ENCODE measurements at regions not wholly inside any gene's neighbourhood (a gene's known extent, or its start where the extent isn't known, plus 50 kb on each side); places are given as distances from the start of the nearest gene placed in this dataset.
"Not testable (repeated sequence)": the region's sequence is repeated elsewhere in the genome, so short reads cannot be mapped to it uniquely, and the experiment has no call there.

DNA sequence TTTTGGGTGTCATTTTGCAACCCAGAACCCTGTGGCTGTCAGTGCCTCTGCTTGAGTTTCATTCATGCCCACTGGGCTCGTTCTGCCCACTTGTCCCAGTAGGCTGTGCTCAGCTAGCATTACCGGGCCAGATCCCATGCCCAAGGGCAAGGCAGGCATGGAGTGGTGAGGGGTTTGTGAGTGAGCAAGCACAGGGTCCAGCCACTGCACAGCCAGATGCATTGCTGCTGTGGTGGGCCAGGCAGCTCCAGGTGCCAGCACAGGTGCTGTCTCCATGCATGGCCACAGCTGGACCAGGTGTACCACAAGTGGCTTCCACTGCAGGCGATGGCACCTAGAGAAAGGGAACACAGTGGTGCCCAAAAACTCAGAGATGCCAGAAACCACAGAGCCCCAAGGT lies 1671.2 kb downstream of the OLFM4 start:
- ChIA-PET POLR2A (ENCODE audit: partially characterized antibody) (no interaction called here), CTCF (ENCODE audit: partially characterized antibody) (no interaction called here)
- H3K9me3 ChIP-seq (ENCODE audit: control insufficient read depth in 1 of 2, low read length in 2 of 2), result peaks cover 0 to 7% of the 10 kb centered on the region in 2 donors
- Mint-ChIP-seq H3K4me3 (no peak overlapping the region), H3K4me1 (no peaks in the 10 kb centered on the region), H3K36me3 (no peaks in the 10 kb centered on the region), H3K27me3 (no peaks in the 10 kb centered on the region), H3K9me3 (peaks cover 3 to 24% (median 9%) of the 10 kb centered on the region in 8 donors), H3K27ac (no peak overlapping the region)
- intact Hi-C loops (cut with micrococcal nuclease), result no loop called here
- no peak overlapping the region for H3K27ac ChIP-seq (ENCODE audit: low read depth, low read length)
- no peak overlapping the region for H3K4me3 ChIP-seq (ENCODE audit: low read length in 2 of 2)
- H3K4me1 ChIP-seq (ENCODE audit: insufficient read depth, low read length), result no peaks in the 10 kb centered on the region
- H3K36me3 ChIP-seq (ENCODE audit: insufficient read depth, low read length), result no peaks in the 10 kb centered on the region
- no peaks in the 10 kb centered on the region for H3K27me3 ChIP-seq (ENCODE audit: insufficient read depth, low read length)
- no peak for DNase-seq

DNA sequence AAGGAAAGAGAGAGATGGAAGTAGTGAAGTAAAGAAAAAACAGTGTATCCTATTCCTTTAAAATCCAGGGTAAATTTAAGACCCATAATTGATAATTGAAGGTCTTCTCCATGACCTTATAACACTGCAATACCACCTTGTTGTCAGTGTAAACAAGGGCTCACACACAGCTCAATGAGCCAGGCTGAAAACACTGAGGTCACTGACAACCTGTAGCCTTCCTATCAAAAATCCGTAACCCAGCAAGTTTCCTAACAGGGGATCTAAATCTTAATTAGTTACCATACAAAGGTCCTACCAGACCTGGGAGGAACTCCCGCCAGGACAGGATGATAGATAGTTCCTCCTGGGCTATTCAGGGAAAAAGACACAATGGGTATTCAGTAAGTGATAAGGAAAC lies 1677.1 kb downstream of the OLFM4 start:
- H3K9me3 ChIP-seq (ENCODE audit: control insufficient read depth in 1 of 2, low read length in 2 of 2), result no peaks in the 10 kb centered on the region
- H3K36me3 Mint-ChIP-seq, result no peaks in the 10 kb centered on the region
- POLR2A ChIA-PET (ENCODE audit: partially characterized antibody), result no interaction called here
- H3K27ac Mint-ChIP-seq, result no peak overlapping the region
- no peaks in the 10 kb centered on the region for H3K4me1 ChIP-seq (ENCODE audit: insufficient read depth, low read length)
- no peaks in the 10 kb centered on the region for H3K36me3 ChIP-seq (ENCODE audit: insufficient read depth, low read length)
- H3K27me3 Mint-ChIP-seq, result no peaks in the 10 kb centered on the region
- H3K27me3 ChIP-seq (ENCODE audit: insufficient read depth, low read length), result no peaks in the 10 kb centered on the region
- H3K27ac ChIP-seq (ENCODE audit: low read depth, low read length), result no peak overlapping the region
- H3K9me3 Mint-ChIP-seq, result peaks cover 0 to 23% (median 6%) of the 10 kb centered on the region in 8 donors
- intact Hi-C loops (cut with micrococcal nuclease), result no loop called here
- no peak for DNase-seq
- CTCF ChIA-PET (ENCODE audit: partially characterized antibody), result no interaction called here
- no peak overlapping the region for H3K4me3 ChIP-seq (ENCODE audit: low read length in 2 of 2)
- H3K4me1 Mint-ChIP-seq, result no peaks in the 10 kb centered on the region
- H3K4me3 Mint-ChIP-seq, result no peak overlapping the region

DNA sequence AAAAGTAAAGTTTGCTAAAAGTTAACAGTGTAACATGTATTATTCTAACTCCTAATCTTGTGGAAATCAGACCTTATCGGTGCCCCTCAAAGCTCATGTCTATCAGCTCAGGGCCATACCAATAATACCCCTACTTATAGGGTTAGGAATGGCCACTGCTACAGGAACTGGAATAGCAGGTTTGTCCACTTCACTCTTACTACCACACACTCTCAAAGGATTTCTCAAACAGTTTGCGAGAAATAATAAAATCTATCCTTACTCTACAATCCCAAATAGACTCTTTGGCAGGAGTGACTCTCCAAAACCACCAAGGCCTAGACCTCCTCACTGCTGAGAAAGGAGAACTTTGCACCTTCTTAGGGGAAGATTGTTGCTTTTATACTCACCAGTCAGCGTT lies 1677.7 kb downstream of the OLFM4 start:
- Histone ChIP-seq H3K27ac (ENCODE audit: low read depth, low read length) (no peak overlapping the region), H3K27me3 (ENCODE audit: insufficient read depth, low read length) (no peaks in the 10 kb centered on the region), H3K4me3 (ENCODE audit: low read length in 2 of 2) (no peak overlapping the region), H3K9me3 (ENCODE audit: control insufficient read depth in 1 of 2, low read length in 2 of 2) (no peaks in the 10 kb centered on the region), H3K4me1 (ENCODE audit: insufficient read depth, low read length) (no peaks in the 10 kb centered on the region), H3K36me3 (ENCODE audit: insufficient read depth, low read length) (no peaks in the 10 kb centered on the region)
- POLR2A ChIA-PET (ENCODE audit: partially characterized antibody), result no interaction called here
- no peak overlapping the region for H3K4me3 Mint-ChIP-seq
- intact Hi-C loops (cut with micrococcal nuclease), result no loop called here
- no peak overlapping the region for H3K27ac Mint-ChIP-seq
- H3K9me3 Mint-ChIP-seq, result peaks cover 0 to 20% (median 5%) of the 10 kb centered on the region in 8 donors
- H3K4me1 Mint-ChIP-seq, result no peaks in the 10 kb centered on the region
- no peaks in the 10 kb centered on the region for H3K27me3 Mint-ChIP-seq
- CTCF ChIA-PET (ENCODE audit: partially characterized antibody), result no interaction called here
- no peak for DNase-seq
- H3K36me3 Mint-ChIP-seq, result no peaks in the 10 kb centered on the region

DNA sequence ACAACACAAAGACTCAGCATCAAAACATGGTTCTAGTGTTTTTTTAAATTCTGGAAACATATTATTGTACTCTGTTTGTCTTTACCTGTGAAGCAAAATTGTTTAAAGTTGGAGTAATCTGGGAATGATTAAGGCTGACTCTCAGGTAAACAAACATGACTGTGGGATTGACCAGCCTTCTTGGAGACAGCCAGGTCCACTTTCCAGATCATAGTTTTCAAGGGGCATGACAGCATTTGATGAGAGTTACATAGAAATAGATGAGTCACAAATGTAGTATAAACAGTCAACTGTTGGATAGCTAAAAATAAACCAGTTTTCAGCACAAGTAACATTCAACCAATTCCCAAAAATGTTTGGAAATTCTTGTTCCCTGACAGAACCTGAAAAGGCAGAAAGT lies 1680.9 kb downstream of the OLFM4 start:
- H3K9me3 ChIP-seq (ENCODE audit: control insufficient read depth in 1 of 2, low read length in 2 of 2), result no peaks in the 10 kb centered on the region
- H3K27me3 ChIP-seq (ENCODE audit: insufficient read depth, low read length), result no peaks in the 10 kb centered on the region
- H3K36me3 ChIP-seq (ENCODE audit: insufficient read depth, low read length), result no peaks in the 10 kb centered on the region
- no peaks in the 10 kb centered on the region for H3K4me1 ChIP-seq (ENCODE audit: insufficient read depth, low read length)
- H3K36me3 Mint-ChIP-seq, result no peaks in the 10 kb centered on the region
- DNase-seq, result no peak
- intact Hi-C loops (cut with micrococcal nuclease), result no loop called here
- no peaks in the 10 kb centered on the region for H3K4me1 Mint-ChIP-seq
- ChIA-PET POLR2A (ENCODE audit: partially characterized antibody) (no interaction called here), CTCF (ENCODE audit: partially characterized antibody) (no interaction called here)
- no peak overlapping the region for H3K4me3 ChIP-seq (ENCODE audit: low read length in 2 of 2)
- peaks cover 0 to 15% (median 3%) of the 10 kb centered on the region in 8 donors for H3K9me3 Mint-ChIP-seq
- H3K27ac Mint-ChIP-seq, result no peak overlapping the region
- no peak overlapping the region for H3K4me3 Mint-ChIP-seq
- no peak overlapping the region for H3K27ac ChIP-seq (ENCODE audit: low read depth, low read length)
- no peaks in the 10 kb centered on the region for H3K27me3 Mint-ChIP-seq

DNA sequence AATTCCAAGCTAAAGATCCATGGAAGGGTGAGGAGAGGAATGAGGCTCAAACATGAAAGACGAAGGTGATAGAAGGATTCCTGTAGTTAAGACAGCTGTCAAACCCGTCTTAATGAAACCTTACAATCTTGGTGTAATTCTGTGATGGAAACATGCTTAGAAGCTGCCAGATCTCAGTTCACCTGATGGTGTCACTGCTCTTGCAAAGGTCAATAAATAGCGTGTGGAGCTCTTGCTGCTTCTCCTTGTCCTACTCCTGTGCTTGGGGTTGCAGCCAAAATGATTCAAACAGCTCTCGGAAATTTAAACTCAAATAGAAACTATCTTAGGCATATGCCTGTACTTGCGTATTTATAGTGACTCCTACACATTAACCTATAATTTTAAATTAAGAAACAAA lies 1705.0 kb downstream of the OLFM4 start:
- H3K27ac ChIP-seq (ENCODE audit: low read depth, low read length), result no peak overlapping the region
- no peaks in the 10 kb centered on the region for H3K27me3 Mint-ChIP-seq
- H3K36me3 Mint-ChIP-seq, result no peaks in the 10 kb centered on the region
- H3K4me1 ChIP-seq (ENCODE audit: insufficient read depth, low read length), result no peaks in the 10 kb centered on the region
- H3K27ac Mint-ChIP-seq, result no peak overlapping the region
- H3K9me3 Mint-ChIP-seq, result peaks cover 6 to 26% (median 13%) of the 10 kb centered on the region in 8 donors
- ChIA-PET POLR2A (ENCODE audit: partially characterized antibody) (no interaction called here), CTCF (ENCODE audit: partially characterized antibody) (no interaction called here)
- H3K36me3 ChIP-seq (ENCODE audit: insufficient read depth, low read length), result no peaks in the 10 kb centered on the region
- intact Hi-C loops (cut with micrococcal nuclease), result no loop called here
- no peak overlapping the region for H3K4me3 Mint-ChIP-seq
- H3K27me3 ChIP-seq (ENCODE audit: insufficient read depth, low read length), result no peaks in the 10 kb centered on the region
- H3K4me3 ChIP-seq (ENCODE audit: low read length in 2 of 2), result no peak overlapping the region
- H3K4me1 Mint-ChIP-seq, result no peaks in the 10 kb centered on the region
- no peak for DNase-seq
- H3K9me3 ChIP-seq (ENCODE audit: control insufficient read depth in 1 of 2, low read length in 2 of 2), result no peaks in the 10 kb centered on the region

DNA sequence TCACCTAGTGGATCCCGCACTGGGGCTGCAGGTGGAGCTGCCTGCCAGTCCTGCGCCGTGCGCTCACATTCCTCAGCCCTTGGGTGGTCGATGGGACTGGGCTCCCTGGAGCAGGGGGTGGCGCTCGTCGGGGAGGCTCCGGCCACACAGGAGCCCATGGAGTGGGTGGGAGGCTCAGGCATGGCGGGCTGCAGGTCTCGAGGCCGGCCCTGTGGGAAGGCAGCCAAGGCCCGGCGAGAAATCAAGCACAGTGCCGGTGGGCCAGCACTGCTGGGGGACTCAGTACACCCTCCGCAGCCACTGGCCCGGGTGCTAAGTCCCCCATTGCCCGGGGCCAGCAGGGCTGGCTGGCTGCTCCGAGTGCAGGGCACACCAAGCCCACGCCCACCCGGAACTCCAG lies 1708.6 kb downstream of the OLFM4 start:
- CTCF ChIA-PET (ENCODE audit: partially characterized antibody); H3K36me3 ChIP-seq (ENCODE audit: insufficient read depth, low read length); DNase-seq; intact Hi-C loops (cut with micrococcal nuclease); H3K27me3 ChIP-seq (ENCODE audit: insufficient read depth, low read length); H3K27ac ChIP-seq (ENCODE audit: low read depth, low read length); POLR2A ChIA-PET (ENCODE audit: partially characterized antibody); H3K27me3 Mint-ChIP-seq; H3K4me3 ChIP-seq (ENCODE audit: low read length in 2 of 2); H3K27ac Mint-ChIP-seq; H3K4me3 Mint-ChIP-seq; H3K4me1 ChIP-seq (ENCODE audit: insufficient read depth, low read length); H3K4me1 Mint-ChIP-seq; H3K9me3 ChIP-seq (ENCODE audit: control insufficient read depth in 1 of 2, low read length in 2 of 2); H3K36me3 Mint-ChIP-seq: not testable (repeated sequence)
- peaks cover 2 to 26% (median 13%) of the 10 kb centered on the region in 8 donors for H3K9me3 Mint-ChIP-seq

DNA sequence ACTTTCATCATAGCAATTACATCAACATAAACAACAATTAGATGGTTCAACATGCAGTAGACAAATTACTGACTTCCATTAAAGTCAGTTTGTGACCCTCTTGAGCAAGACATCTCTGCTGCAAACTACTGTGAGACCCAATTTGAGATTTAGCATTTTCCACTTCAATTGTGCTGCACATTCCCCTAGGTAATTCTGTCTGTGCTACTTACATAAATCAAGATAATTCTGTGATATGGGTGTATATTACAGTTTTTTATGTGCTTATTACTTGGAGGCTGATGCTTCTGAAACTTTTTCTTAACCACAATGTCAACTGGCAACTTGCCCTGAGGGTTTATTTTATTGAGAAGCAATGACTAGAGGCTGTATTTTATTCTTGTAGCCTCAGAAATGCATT lies 1714.4 kb downstream of the OLFM4 start:
- no peak overlapping the region for H3K4me3 ChIP-seq (ENCODE audit: low read length in 2 of 2)
- H3K9me3 ChIP-seq (ENCODE audit: control insufficient read depth in 1 of 2, low read length in 2 of 2), result no peaks in the 10 kb centered on the region
- CTCF ChIA-PET (ENCODE audit: partially characterized antibody), result no interaction called here
- H3K27me3 Mint-ChIP-seq, result no peaks in the 10 kb centered on the region
- DNase-seq, result no peak
- H3K4me1 ChIP-seq (ENCODE audit: insufficient read depth, low read length), result no peaks in the 10 kb centered on the region
- H3K4me1 Mint-ChIP-seq, result no peaks in the 10 kb centered on the region
- H3K4me3 Mint-ChIP-seq, result no peak overlapping the region
- no peaks in the 10 kb centered on the region for H3K36me3 Mint-ChIP-seq
- POLR2A ChIA-PET (ENCODE audit: partially characterized antibody), result no interaction called here
- H3K27ac ChIP-seq (ENCODE audit: low read depth, low read length), result no peak overlapping the region
- H3K27ac Mint-ChIP-seq, result no peak overlapping the region
- intact Hi-C loops (cut with micrococcal nuclease), result no loop called here
- no peaks in the 10 kb centered on the region for H3K27me3 ChIP-seq (ENCODE audit: insufficient read depth, low read length)
- peaks cover 0 to 20% (median 10%) of the 10 kb centered on the region in 8 donors for H3K9me3 Mint-ChIP-seq
- no peaks in the 10 kb centered on the region for H3K36me3 ChIP-seq (ENCODE audit: insufficient read depth, low read length)

DNA sequence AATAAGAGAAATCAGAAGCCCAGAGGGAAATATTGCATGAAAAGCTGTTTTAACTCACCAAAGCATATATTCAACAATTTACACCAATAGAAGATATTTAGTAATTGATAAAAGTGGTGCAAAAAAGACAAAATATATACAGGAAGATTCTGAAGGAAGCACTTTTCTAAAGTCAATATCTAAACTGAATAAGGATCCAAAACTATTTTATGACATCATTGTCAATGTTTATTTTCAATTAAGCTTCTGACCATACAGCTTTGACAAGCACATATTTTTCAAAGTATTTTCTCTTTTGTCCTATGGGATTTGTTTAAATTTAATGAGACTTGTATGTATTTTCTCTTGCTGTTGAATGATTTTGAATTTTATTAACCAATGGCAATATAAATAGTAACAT lies 1716.1 kb downstream of the OLFM4 start:
- intact Hi-C loops (cut with micrococcal nuclease), result no loop called here
- Histone ChIP-seq H3K4me3 (ENCODE audit: low read length in 2 of 2) (no peak overlapping the region), H3K9me3 (ENCODE audit: control insufficient read depth in 1 of 2, low read length in 2 of 2) (no peaks in the 10 kb centered on the region), H3K36me3 (ENCODE audit: insufficient read depth, low read length) (no peaks in the 10 kb centered on the region), H3K27ac (ENCODE audit: low read depth, low read length) (no peak overlapping the region), H3K4me1 (ENCODE audit: insufficient read depth, low read length) (no peaks in the 10 kb centered on the region), H3K27me3 (ENCODE audit: insufficient read depth, low read length) (no peaks in the 10 kb centered on the region)
- Mint-ChIP-seq H3K4me3 (no peak overlapping the region), H3K9me3 (peaks cover 0 to 15% (median 5%) of the 10 kb centered on the region in 8 donors), H3K36me3 (no peaks in the 10 kb centered on the region), H3K27me3 (no peaks in the 10 kb centered on the region), H3K4me1 (no peaks in the 10 kb centered on the region), H3K27ac (no peak overlapping the region)
- POLR2A ChIA-PET (ENCODE audit: partially characterized antibody), result no interaction called here
- no peak for DNase-seq
- CTCF ChIA-PET (ENCODE audit: partially characterized antibody), result no interaction called here
